GM23248 (cell line): ENCODE measurements at regions not wholly inside any gene's neighbourhood (a gene's known extent, or its start where the extent isn't known, plus 50 kb on each side); places are given as distances from the start of the nearest gene placed in this dataset.

Experiments used
- DNase-seq: peaks from one replicate; pipeline ENCODE4 v3.0.0-alpha.2; 2015
- H2AFZ ChIP-seq: fragments of 200-600 bp; sonication (generic); 2 replicates; pipeline ENCODE4 v1.6.1; 2016; ENCODE audit warnings: antibody characterized with exemption
- H3F3A ChIP-seq: fragments of 200-600 bp; sonication (generic); 2 replicates; pipeline ENCODE4 v1.6.1; 2016; ENCODE audit warnings: mild to moderate bottlenecking, antibody characterized with exemption, mixed run types; ENCODE audit not compliant: insufficient read depth
- H3K27ac ChIP-seq: fragments of 200-600 bp; sonication (generic); 2 replicates; pipeline ENCODE4 v1.5.1; 2016; ENCODE audit warnings: mild to moderate bottlenecking
- H3K27me3 ChIP-seq: fragments of 200-600 bp; sonication (generic); replicated peaks from 2 replicates; pipeline ENCODE4 v1.6.1; 2016; ENCODE audit warnings: mild to moderate bottlenecking; ENCODE audit not compliant: insufficient read depth
- H3K36me3 ChIP-seq: fragments of 200-600 bp; sonication (generic); 2 replicates; pipeline ENCODE4 v1.6.1; 2016; ENCODE audit warnings: low read depth, mild to moderate bottlenecking
- H3K4me1 ChIP-seq: fragments of 200-600 bp; sonication (generic); 2 replicates; pipeline ENCODE4 v1.6.1; 2016; ENCODE audit warnings: mild to moderate bottlenecking; ENCODE audit not compliant: insufficient read depth
- H3K4me2 ChIP-seq: fragments of 200-600 bp; sonication (generic); one replicate; pipeline ENCODE4 v1.6.1; 2016; ENCODE audit warnings: mild to moderate bottlenecking; ENCODE audit not compliant: unreplicated experiment
- H3K4me3 ChIP-seq: fragments of 200-600 bp; sonication (generic); 2 replicates; pipeline ENCODE4 v1.5.1; 2016; ENCODE audit warnings: mild to moderate bottlenecking
- H3K79me2 ChIP-seq: fragments of 200-600 bp; sonication (generic); 2 replicates; pipeline ENCODE4 v1.6.1; 2016; ENCODE audit warnings: mild to moderate bottlenecking; ENCODE audit not compliant: insufficient read depth
- H3K9ac ChIP-seq: fragments of 200-600 bp; sonication (generic); 2 replicates; pipeline ENCODE4 v1.6.1; 2016; ENCODE audit warnings: mild to moderate bottlenecking
- H3K9me2 ChIP-seq: fragments of 200-600 bp; sonication (generic); 2 replicates; pipeline ENCODE4 v1.6.1; 2016; ENCODE audit warnings: mixed run types, mild to moderate bottlenecking, moderate library complexity; ENCODE audit not compliant: insufficient read depth
- H3K9me3 ChIP-seq: fragments of 200-600 bp; sonication (generic); one replicate; pipeline ENCODE4 v1.6.1; 2017; ENCODE audit warnings: low read depth
- H4K20me1 ChIP-seq: fragments of 200-600 bp; sonication (generic); 2 replicates; pipeline ENCODE4 v1.6.0; 2016; ENCODE audit not compliant: insufficient read depth
- EZH2 ChIP-seq: fragments of 200-600 bp; sonication (generic); IDR thresholded peaks from 2 replicates; pipeline ENCODE4 v1.6.1; 2018; ENCODE audit warnings: antibody characterized with exemption, mild to moderate bottlenecking; ENCODE audit not compliant: insufficient read depth, poor library complexity, severe bottlenecking
- EZH2phosphoT487 ChIP-seq: fragments of 200-600 bp; sonication (generic); IDR thresholded peaks from 2 replicates; pipeline ENCODE4 v1.6.1; 2018; ENCODE audit warnings: antibody characterized with exemption, moderate library complexity, mild to moderate bottlenecking, low read depth; ENCODE audit not compliant: insufficient read depth
- WGBS, 2 experiments: methylation state at CpG; one replicate each; pipeline ENCODE4 v1.1.6; 2015 to 2017; ENCODE audit warnings: low lambda C conversion rate in 2 of 2, low coverage in 1 of 2; ENCODE audit errors: missing lambda C conversion rate in 2 of 2; 5-methylcytosine and 5-hydroxymethylcytosine counted together
- in situ Hi-C: fragments of 300-500 bp; cut with MboI; formaldehyde crosslinking; loops from 2 replicates; pipeline ENCODE4 v1.15.0; 2020

DNA sequence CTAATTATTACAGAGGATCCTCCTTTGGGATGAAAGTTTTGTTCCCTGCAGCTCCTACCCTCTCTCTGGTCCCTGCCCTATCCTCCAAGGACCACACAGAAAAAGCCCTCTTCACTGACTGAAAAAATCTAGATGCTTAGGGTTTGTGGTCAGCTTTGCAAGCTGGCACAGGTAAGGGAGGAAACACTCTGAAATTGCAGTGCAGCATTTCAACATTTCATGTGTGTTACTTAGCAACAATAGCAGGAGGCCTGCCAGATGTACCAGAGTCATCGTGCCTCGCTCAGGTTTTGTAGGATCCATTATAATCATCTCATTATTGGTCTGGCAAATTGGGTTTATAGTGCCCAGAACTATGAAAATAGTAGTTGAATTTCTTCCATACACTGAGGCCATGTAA lies 109.5 kb downstream of the PALM2AKAP2 start:
- WGBS, 2 experiments: 95 to 98% methylated on average over 2 of the region's 2 CpGs

DNA sequence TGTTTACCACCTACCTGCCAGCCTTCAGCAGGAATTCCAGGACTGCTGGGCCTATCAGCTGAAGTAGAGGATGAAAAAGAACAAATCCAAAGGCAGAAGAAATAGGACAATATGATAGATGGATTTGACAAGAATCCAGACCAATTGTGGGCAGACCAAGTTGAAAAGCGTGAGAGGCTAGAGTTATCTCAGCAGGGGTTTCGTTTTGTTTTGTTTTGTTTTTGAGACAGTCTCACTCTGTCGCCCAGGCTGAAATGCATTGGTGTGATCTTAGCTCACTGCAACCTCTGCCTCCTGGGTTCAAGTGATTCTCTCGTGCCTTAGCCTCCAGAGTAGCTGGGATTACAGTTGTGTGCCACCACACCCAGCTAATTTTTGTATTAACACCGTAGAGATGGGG lies 113.2 kb downstream of the PALM2AKAP2 start:
- Histone ChIP-seq H3K36me3 (no peaks in the 10 kb centered on the region), H3F3A (peaks cover 14% of the 10 kb centered on the region), H3K27me3 (no peaks in the 10 kb centered on the region), H3K9me2 (no peaks in the 10 kb centered on the region), H3K9ac (no peak overlapping the region), H3K4me2 (no peak overlapping the region), H2AFZ (no peak overlapping the region), H4K20me1 (no peaks in the 10 kb centered on the region), H3K79me2 (no peaks in the 10 kb centered on the region; the same call in 1 of the 2 replicates), H3K9me3 (no peaks in the 10 kb centered on the region), H3K27ac (no peak overlapping the region), H3K4me1 (peaks cover 13% of the 10 kb centered on the region), H3K4me3 (no peak overlapping the region)
- no peak for DNase-seq
- TF ChIP-seq EZH2 (no peak), EZH2phosphoT487 (no peak)
- WGBS, 2 experiments: 96 to 98% methylated on average over 5 of the region's 5 CpGs
- in situ Hi-C loops: no loop called here

More for the DNA sequence above, 109.5 kb downstream of the PALM2AKAP2 start:
- no peak overlapping the region for H3K27ac ChIP-seq
- H3K4me1 ChIP-seq: peaks cover 17% of the 10 kb centered on the region
- no peak overlapping the region for H3K4me2 ChIP-seq
- no peaks in the 10 kb centered on the region for H3K27me3 ChIP-seq
- in situ Hi-C loops: no loop called here
- no peaks in the 10 kb centered on the region for H3K9me2 ChIP-seq
- no peak overlapping the region for H3K9ac ChIP-seq
- no peak for DNase-seq
- TF ChIP-seq EZH2phosphoT487 (no peak), EZH2 (no peak)
- no peak overlapping the region for H3K4me3 ChIP-seq
- H3F3A ChIP-seq: peaks cover 23% of the 10 kb centered on the region
- peaks cover 2% of the 10 kb centered on the region; the same call in 1 of the 2 replicates for H3K79me2 ChIP-seq
- H2AFZ ChIP-seq: no peak overlapping the region
- no peaks in the 10 kb centered on the region for H3K9me3 ChIP-seq
- H3K36me3 ChIP-seq: no peaks in the 10 kb centered on the region
- H4K20me1 ChIP-seq: no peaks in the 10 kb centered on the region

DNA sequence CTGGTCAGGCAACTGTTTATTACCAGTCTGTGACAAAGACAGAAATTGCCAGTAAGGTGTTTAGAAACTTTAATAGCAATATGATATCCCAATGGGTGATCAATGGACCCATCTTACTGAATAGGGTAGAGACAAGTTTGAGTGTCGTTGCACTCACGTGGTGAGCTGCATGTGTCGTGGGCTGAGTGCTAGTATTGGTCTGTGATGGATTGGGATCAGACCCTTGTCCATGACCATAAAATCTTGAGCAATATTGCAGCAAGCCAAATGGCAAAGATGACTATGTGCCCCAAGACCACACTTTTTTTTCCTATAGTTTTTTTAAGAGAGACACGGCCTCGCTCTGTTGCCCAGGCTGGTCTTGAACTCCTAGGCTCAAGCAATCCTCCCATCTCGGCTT lies 114.5 kb downstream of the PALM2AKAP2 start:
- WGBS, 2 experiments: 96 to 98% methylated on average over 6 of the region's 6 CpGs
- H3K27me3 ChIP-seq: no peaks in the 10 kb centered on the region
- H3K79me2 ChIP-seq: peaks cover 8% of the 10 kb centered on the region; the same call in 1 of the 2 replicates
- H3K27ac ChIP-seq: peak overlapping the region; percentile 46
- H3K4me2 ChIP-seq: no peak overlapping the region
- H3K4me3 ChIP-seq: no peak overlapping the region
- peaks cover 14% of the 10 kb centered on the region for H3F3A ChIP-seq
- H3K9ac ChIP-seq: no peak overlapping the region; the same call in 1 of the 2 replicates
- H2AFZ ChIP-seq: no peak overlapping the region
- no peaks in the 10 kb centered on the region for H3K9me3 ChIP-seq
- H3K36me3 ChIP-seq: no peaks in the 10 kb centered on the region
- peaks cover 13% of the 10 kb centered on the region for H3K4me1 ChIP-seq
- DNase-seq: no peak
- no peaks in the 10 kb centered on the region for H3K9me2 ChIP-seq
- in situ Hi-C loops: no loop called here
- no peaks in the 10 kb centered on the region for H4K20me1 ChIP-seq
- no peak for TF ChIP-seq EZH2
- no peak for TF ChIP-seq EZH2phosphoT487

DNA sequence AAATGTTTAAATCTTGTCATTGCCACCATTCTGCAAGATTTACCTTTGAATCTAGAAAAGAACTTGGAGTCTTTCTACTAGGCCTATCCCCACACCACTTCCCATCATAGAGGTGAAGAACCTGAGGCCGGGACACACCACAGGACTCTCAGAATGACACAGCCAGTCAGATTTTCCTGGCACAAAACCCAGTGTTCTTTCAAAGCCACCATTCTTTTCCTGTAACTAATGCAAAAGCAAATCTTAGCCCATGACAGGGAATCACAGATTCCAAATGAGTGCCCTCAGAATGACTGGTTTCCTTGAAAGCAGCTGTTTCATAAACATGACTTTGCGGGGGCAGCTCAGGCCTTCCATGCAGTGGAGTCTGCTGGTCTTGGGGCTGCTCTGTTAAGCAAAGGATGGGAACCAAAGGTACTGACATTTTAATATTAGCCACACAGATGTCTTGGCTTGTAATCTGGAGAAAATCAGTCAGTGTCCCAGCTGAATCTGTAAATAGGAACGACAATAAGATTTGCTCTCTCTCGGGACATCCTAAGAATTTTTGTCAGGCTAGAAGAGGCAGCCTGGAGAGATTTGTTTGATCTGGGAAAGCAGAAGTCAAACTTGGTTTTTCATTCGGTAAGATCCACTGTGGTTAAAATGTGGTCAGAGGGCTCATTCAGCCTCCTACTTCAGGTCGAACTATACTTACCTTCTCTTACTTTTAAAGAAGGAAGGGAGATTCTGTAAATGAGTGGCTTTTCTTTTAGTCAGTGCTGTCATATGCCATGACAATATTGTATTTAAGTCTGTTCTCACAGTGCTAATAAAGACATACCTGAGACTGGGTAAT lies 115.1 kb downstream of the PALM2AKAP2 start:
- Histone ChIP-seq H3K4me3 (no peak overlapping the region), H3K4me2 (no peak overlapping the region), H3K4me1 (peaks cover 13% of the 10 kb centered on the region), H3K27me3 (no peaks in the 10 kb centered on the region), H3K9me3 (no peaks in the 10 kb centered on the region), H3K27ac (peak overlapping the region; percentile 46), H3K9me2 (no peaks in the 10 kb centered on the region), H3K36me3 (no peaks in the 10 kb centered on the region), H3K9ac (peak overlapping the region; percentile 14; the same call in 1 of the 2 replicates), H4K20me1 (no peaks in the 10 kb centered on the region), H2AFZ (no peak overlapping the region), H3K79me2 (peaks cover 13% of the 10 kb centered on the region), H3F3A (peaks cover 14% of the 10 kb centered on the region)
- peak; percentile 87 for DNase-seq
- 29% methylated on average over 6 of the region's 6 CpGs for WGBS, 2 experiments
- in situ Hi-C loops: no loop called here
- TF ChIP-seq EZH2phosphoT487 (no peak), EZH2 (no peak)
